Activated T-cell treated with anti-CD3 and anti-CD28 coated beads, Interleukin-2, amount 50 U/mL, for 1 hour (primary cell): ENCODE measurements at regions not wholly inside any gene's neighbourhood (a gene's known extent, or its start where the extent isn't known, plus 50 kb on each side); places are given as distances from the start of the nearest gene placed in this dataset.

Experiments
- DNase-seq: peaks from one replicate; pipeline ENCODE4 v3.0.0-alpha.2; 2020

- DNase-seq = no peak
Observed at GRCh38 chr9:84393266-84393950, 52.9 kb upstream of the SLC28A3 start.

GRCh38 chr9:84394036-84394435, 53.5 kb upstream of the SLC28A3 start:
- DNase-seq = no peak

- peak; percentile 59 for DNase-seq
Observed at GRCh38 chr9:84397151-84397728, 56.7 kb upstream of the SLC28A3 start.

- no peak for DNase-seq
Observed at GRCh38 chr9:84397822-84398221, 57.3 kb upstream of the SLC28A3 start.

- no peak for DNase-seq
Observed at GRCh38 chr9:84402517-84402916, 62.0 kb upstream of the SLC28A3 start.

GRCh38 chr9:84403288-84403687, 62.7 kb upstream of the SLC28A3 start:
- no peak for DNase-seq

GRCh38 chr9:84404095-84404686, 63.6 kb upstream of the SLC28A3 start:
- no peak for DNase-seq

GRCh38 chr9:84405667-84406066, 65.1 kb upstream of the SLC28A3 start:
- DNase-seq = no peak

GRCh38 chr9:84408416-84408815, 67.9 kb upstream of the SLC28A3 start:
- DNase-seq = no peak

GRCh38 chr9:84411683-84412267, 71.2 kb upstream of the SLC28A3 start:
- DNase-seq = no peak

GRCh38 chr9:84412654-84413053, 72.1 kb upstream of the SLC28A3 start:
- DNase-seq = no peak

- no peak for DNase-seq
Observed at GRCh38 chr9:84413301-84413700, 72.7 kb upstream of the SLC28A3 start.

- DNase-seq = no peak
Observed at GRCh38 chr9:84419031-84419602, 78.6 kb upstream of the SLC28A3 start.

GRCh38 chr9:84424931-84425330, 84.4 kb upstream of the SLC28A3 start:
- DNase-seq = no peak

GRCh38 chr9:84432746-84433145, 92.2 kb upstream of the SLC28A3 start:
- DNase-seq = no peak

GRCh38 chr9:84435902-84436301, 95.3 kb upstream of the SLC28A3 start:
- no peak for DNase-seq

- DNase-seq = no peak
Observed at GRCh38 chr9:84436386-84437109, 96.0 kb upstream of the SLC28A3 start.

GRCh38 chr9:84438391-84438790, 97.8 kb upstream of the SLC28A3 start:
- no peak for DNase-seq

- DNase-seq = no peak
Observed at GRCh38 chr9:84439250-84439649, 98.7 kb upstream of the SLC28A3 start.

GRCh38 chr9:84442712-84443111, 102.2 kb upstream of the SLC28A3 start:
- DNase-seq = no peak

GRCh38 chr9:84445737-84446136, 105.2 kb upstream of the SLC28A3 start:
- no peak for DNase-seq

GRCh38 chr9:84447305-84447704, 106.7 kb upstream of the SLC28A3 start:
- DNase-seq = no peak

- no peak for DNase-seq
Observed at GRCh38 chr9:84450029-84450428, 109.5 kb upstream of the SLC28A3 start.
